Stimulated activated CD4-positive, alpha-beta T cell treated with anti-CD3 and anti-CD28 coated beads, Interleukin-1b, Interleukin-23, amount 100 ng/mL, for 4 hours (primary cell): ENCODE measurements at regions not wholly inside any gene's neighbourhood (a gene's known extent, or its start where the extent isn't known, plus 50 kb on each side); places are given as distances from the start of the nearest gene placed in this dataset.
"Not testable (repeated sequence)": the region's sequence is repeated elsewhere in the genome, so short reads cannot be mapped to it uniquely, and the experiment has no call there.

Experiments used
- DNase-seq, 2 donors: peaks; one replicate each; pipeline ENCODE4 v3.0.0-alpha.2; 2020; ENCODE audit warnings: low read depth in 2 of 2

DNA sequence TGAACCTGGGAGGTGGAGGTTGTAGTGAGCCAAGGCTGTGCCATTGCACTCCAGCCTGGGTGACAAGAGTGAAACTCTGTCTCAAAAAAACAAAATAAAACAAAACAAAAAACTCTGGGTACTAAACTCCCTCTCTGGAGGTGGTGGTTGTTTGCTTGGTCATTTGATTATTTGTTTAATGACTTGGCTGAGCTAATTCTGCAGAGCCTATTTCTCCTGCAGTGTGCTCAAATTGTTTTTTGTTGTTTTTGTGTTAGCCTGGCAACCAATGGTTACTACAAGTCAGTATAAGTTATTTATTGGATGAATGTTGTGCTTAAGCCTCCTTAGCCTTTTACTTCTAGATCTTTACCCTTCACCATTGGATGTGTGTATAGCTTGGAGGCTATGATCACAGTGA, 387.5 kb downstream of the ADCYAP1 start:
- DNase-seq = no peak

DNA sequence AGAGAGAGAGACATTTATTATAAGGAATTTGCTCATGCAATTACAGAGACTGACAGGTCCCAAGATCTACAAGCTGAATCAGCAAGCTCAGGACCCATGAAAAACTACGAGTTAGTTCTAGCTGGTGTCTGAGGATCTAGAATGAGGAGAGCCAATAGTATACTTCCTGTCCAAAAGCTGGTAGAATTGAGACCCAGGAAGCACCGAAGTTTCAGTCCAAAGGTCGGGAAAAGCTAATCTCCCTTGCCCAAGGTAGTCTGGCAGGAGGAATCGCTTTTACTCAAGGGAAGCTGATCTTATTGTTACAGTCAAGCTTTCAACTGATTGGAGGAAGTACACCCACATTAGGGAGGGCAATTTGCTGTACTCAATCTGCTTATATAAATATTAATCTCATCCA, 389.6 kb downstream of the ADCYAP1 start:
- DNase-seq = no peak

GRCh38 chr18:1296237-1296636, 391.6 kb downstream of the ADCYAP1 start:
- no peak for DNase-seq

DNA sequence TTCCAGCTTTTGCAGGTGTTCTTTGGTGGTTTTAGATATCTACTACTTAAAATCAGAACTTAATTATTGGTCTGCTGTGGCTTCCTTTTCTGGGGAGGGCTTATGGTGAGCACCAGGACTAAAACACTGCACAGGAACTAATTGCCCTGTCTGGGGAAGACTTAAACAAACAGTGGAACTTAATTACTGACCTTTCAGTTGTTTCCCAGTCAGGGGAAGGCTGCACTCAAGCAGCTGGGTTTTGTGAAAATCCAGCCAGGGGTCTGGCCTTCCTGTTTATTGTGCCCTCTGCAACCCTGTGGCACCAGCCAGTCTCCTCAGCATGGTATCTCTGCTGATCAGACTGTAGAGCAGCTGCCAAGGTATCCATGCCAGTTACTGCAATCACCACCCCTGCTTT, 398.2 kb downstream of the ADCYAP1 start:
- no peak for DNase-seq

- no peak for DNase-seq
These were observed 399.8 kb downstream of the ADCYAP1 start for GRCh38 chr18:1304392-1304992.

DNA sequence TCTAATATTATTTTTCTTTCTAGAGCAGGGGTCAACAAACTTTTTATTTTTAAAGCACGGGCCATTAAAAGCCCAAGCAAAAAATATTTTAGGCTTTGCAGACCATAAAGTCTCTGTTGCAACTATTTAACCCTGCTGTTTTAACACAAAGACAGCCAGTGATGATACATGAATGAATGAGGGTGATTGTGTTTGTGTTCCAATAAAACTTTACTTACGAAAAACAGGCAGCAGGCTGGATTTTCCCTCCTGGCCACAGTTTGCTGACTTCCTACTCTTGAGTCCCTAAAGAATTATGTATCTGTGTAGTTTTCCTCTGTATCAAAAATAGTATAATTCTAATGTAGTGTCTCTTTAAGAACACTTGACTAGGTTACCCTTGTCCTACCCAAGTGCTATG, 402.0 kb downstream of the ADCYAP1 start:
- no peak for DNase-seq

DNA sequence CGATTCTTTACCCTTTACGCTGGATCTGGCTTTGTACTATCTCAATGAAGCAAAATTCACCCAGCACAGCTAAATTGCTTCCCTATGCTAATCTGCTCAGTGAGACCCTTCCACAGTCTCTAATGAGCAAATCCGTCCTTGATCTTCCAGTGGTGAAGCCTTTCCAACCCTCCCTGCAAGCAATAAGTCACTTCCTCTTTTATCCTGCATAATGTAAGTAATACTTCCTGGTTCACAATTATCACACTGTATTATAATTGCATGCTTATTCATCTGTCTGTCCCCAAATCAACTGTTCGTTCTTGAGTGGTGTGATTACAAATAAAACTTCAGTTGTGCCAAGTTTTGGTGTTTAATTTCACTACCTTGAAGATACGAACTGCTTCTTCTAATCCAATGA, 404.0 kb downstream of the ADCYAP1 start:
- DNase-seq = no peak

GRCh38 chr18:1311376-1311775, 406.7 kb downstream of the ADCYAP1 start:
- DNase-seq = no peak

DNA sequence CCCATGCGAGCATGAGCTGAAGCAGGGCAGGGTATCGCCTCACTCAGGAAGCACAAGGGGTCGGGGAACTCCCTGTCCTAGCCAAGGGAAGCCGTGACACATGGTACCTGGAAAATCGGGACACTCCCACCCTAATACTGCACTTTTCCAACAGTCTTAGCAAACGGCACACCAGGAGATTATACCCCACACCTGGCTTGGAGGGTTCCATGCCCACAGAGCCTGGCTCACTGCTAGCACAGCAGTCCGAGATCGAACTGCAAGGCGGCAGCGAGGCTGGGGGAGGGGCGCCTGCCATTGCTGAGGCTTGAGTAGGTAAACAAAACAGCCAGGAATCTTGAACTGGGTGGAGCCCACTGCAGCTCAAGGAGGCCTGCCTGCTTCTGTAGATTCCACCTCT, 430.7 kb downstream of the ADCYAP1 start:
- not testable (repeated sequence) for DNase-seq

- DNase-seq = no peak
These were observed 446.3 kb downstream of the ADCYAP1 start for GRCh38 chr18:1350931-1351450.

DNA sequence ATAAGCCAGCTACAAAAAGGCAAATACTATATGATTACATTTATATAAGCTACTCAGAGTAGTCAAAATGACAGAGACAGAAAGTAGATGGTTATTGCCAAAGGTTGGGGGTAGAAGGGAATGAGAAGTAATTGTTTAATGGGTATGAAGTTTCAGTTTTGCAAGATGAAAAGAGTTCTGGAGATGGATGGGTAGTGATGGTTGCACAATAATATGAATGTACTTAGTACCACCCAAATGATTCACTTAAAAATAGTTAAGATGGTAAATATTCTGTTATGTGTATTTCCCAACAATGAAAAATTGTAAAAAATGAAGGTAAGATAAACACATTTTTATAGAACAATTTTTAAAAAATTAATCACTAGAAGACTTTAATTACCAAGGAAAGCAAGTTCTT, 448.4 kb downstream of the ADCYAP1 start:
- DNase-seq = no peak

GRCh38 chr18:1357724-1358123, 453.1 kb downstream of the ADCYAP1 start:
- no peak for DNase-seq

- DNase-seq = no peak
These were observed 457.3 kb downstream of the ADCYAP1 start for GRCh38 chr18:1361936-1362335.

- no peak for DNase-seq
These were observed 465.9 kb downstream of the ADCYAP1 start for GRCh38 chr18:1370552-1370951.

- DNase-seq = no peak
These were observed 467.1 kb downstream of the ADCYAP1 start for GRCh38 chr18:1371724-1372123.

DNA sequence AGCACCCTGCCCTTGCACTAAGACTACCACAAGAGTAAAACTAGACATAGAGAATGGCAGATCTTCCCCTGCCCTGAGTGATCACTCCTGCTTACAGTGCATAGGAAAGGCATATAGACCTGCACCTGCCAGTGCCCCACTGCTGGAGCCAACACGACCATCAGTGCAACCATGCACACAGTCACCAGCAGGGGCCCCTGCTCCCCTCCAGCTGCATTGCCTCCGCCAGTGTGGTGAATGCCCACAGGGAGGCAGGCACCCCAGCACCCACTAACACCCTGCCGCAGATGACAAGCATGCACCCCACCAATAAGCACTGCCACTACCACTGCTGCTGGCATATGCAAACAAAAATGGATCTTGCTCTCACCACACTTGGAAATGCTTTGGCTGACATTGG, 478.8 kb downstream of the ADCYAP1 start:
- DNase-seq = no peak

DNA sequence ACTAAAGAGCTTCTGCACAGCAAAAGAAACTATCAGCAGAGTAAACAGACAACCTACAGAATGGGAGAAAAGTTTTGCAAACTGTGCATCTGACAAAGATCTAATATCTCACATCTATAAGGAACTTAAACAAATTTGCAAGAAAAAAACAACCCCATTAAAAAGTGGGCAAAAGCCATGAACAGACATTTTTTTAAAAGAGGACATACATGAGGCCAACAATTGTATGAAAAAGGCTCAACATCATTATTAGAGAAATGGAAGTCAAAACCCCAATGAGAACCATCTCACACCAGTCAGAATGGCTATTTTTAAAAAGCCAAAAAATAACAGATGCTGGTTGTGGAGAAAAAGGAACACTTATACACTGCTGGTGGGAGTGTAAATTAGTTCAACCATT, 483.8 kb downstream of the ADCYAP1 start:
- DNase-seq = not testable (repeated sequence)

DNA sequence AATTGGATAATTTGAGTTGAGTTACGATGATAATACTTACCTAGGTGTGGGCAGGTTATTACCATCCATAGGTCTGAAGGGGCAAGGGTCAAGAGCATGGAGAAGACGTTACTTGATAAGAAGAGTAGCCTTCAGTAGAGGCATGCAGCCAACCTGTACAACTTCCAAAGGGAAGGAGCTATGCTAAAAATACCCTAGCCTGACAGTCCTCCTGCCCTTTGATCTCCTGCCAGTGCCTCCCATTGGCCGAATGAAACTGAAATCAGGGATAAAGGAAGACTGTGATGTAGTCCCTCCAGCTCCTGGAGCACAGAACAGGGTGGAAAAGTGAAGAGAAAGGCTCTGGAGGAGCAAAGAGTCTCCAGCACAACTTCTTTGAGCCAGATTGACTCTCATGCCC, 487.4 kb downstream of the ADCYAP1 start:
- DNase-seq = no peak

DNA sequence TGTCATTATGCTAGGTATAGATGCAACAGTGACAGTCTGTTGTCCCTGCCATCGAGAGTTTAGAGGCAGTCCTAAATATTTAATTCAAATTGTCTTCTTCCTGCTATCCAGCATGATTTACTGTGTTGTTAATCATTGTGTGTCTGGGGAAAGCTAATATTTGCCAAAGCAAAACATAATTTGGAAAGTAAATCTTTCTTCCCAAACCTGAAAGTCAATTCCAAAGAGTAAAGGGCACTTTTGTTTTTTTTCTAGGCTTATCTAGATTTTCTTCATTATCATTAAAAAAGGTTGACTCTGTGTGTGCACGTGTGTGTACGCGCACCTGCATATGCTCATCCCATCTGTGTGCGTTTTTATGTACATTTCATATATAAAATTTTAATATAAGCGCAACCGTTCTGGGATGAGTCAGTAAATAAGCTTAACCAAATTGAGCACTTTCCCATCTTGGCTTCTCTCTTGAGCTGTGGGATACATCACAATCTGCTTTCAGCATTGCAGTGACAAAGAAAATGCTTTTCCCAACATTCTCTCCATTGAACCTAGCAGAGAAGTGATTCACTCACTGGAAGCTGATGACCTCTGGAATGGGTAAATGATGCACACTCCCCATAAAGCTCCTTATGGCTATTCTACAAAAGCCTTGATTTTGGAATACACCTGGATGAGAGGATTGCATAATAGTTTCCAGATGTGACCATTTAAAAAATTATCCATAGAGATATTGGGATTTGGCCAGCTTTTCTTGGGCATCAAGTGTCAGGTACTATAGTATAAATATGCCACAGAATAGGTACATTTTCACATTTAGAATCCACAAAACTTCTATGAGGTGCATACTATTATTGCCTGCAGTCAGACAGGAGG, 488.4 kb downstream of the ADCYAP1 start:
- no peak for DNase-seq

DNA sequence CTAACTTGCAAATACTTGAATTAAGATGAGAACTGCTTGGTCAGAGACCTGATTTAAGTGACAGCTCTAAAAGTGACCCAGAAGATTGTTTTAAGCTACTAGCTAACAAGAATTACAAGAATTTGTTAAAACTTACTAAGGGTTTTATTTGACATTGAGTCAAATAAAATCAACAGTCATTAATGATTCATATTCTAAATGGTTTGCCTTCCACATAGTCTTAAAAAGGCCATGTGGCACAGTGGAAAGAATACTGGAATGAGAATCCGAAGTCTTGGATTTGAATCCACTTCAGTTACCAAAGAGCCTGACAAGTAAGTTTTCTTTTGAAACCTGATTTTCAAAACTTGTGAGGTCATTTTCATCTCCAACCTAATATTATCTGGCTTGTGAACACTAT, 489.3 kb downstream of the ADCYAP1 start:
- DNase-seq = no peak

GRCh38 chr18:1394426-1394825, 489.8 kb downstream of the ADCYAP1 start:
- no peak for DNase-seq

GRCh38 chr18:1394966-1395365, 490.3 kb downstream of the ADCYAP1 start:
- no peak for DNase-seq

DNA sequence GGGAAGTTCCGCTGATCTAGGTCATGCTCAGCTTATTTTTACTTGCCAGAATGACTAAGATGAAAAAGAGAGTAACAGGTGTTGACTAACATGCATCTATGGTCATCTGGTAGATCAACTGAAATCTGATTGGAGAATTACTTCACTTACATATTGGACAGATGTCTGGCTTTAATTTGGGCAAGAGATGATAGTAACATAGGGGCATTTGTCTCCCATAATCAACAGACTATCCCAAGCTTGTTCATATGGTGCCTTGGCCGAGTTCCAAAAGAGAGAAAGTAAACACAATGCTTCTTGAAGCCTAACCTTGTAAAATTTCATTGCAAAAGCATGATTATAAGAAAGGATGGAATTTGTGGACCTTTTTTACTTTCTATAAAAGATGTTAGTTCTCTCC, 503.7 kb downstream of the ADCYAP1 start:
- DNase-seq = no peak
